Adrenal gland (tissue), 5 donors: ENCODE measurements at regions not wholly inside any gene's neighbourhood (a gene's known extent, or its start where the extent isn't known, plus 50 kb on each side); places are given as distances from the start of the nearest gene placed in this dataset.

Source experiments
- CTCF ChIP-seq, 6 experiments: fragments of 450-650 bp in 4 of 6; fragments of 200-600 bp in 2 of 6; sonication (generic) in 1 of 6; IDR thresholded peaks; 1 replicate in 5 of 6; 2 replicates in 1 of 6; pipeline versions ENCODE4 v1.5.1 to v1.8.0; 2016 to 2021; ENCODE audit warnings: antibody characterized with exemption in 6 of 6, mild to moderate bottlenecking in 2 of 6, moderate library complexity in 1 of 6
- POLR2A ChIP-seq, 2 donors: fragments of 450-650 bp; IDR thresholded peaks; one replicate each; pipeline ENCODE4 v1.6.1; 2017; ENCODE audit warnings: antibody characterized with exemption in 2 of 2, mild to moderate bottlenecking in 2 of 2, moderate library complexity in 1 of 2
- donor health status: DM: no; HTN: no; CAD: no.

GRCh38 chr1:5780324-5780716, 211.9 kb downstream of the NPHP4 start:
- TF ChIP-seq CTCF (IDR thresholded peaks at IDR 0.05): no peak
- no peak for TF ChIP-seq POLR2A (IDR thresholded peaks at IDR 0.05)
